Prostate gland (tissue), 2 donors: ENCODE measurements at regions not wholly inside any gene's neighbourhood (a gene's known extent, or its start where the extent isn't known, plus 50 kb on each side); places are given as distances from the start of the nearest gene placed in this dataset.

Source experiments
- POLR2AphosphoS5 ChIP-seq: sonication (generic); formaldehyde crosslinking; IDR thresholded peaks from one replicate; pipeline ENCODE4 v1.6.1; 2017; ENCODE audit warnings: antibody characterized with exemption
- TF ChIP-seq, protein P1 (sequence below), 4 experiments: fragments of 200-600 bp in 2 of 4; fragments of 450-650 bp in 2 of 4; sonication (generic) in 2 of 4; IDR thresholded peaks; 1 replicate in 3 of 4; 2 replicates in 1 of 4; pipeline ENCODE4 v1.5.1; 2016 to 2019; ENCODE audit warnings: antibody characterized with exemption in 4 of 4, mild to moderate bottlenecking in 2 of 4, moderate library complexity in 2 of 4

DNA sequence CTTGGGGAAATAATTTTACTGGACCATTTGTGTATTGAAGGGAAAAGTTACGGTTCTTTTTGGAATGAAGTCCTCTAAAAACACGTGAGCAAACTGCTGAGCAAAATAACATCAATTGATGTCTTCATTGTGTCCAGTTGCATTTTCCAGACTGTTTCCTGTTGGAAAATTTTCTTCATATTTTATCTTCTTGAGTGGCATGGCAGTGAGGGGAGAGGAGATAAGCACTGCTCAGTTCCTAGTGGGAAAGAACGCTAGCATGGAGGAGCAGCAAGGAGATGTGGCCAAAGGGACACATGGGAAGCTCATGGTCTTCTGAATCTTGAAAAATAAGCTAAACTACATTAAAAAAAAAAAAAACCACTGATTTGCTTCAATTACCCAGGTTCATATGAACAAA lies 776.0 kb downstream of the TFAP2A start:
- TF ChIP-seq, protein P1, sequence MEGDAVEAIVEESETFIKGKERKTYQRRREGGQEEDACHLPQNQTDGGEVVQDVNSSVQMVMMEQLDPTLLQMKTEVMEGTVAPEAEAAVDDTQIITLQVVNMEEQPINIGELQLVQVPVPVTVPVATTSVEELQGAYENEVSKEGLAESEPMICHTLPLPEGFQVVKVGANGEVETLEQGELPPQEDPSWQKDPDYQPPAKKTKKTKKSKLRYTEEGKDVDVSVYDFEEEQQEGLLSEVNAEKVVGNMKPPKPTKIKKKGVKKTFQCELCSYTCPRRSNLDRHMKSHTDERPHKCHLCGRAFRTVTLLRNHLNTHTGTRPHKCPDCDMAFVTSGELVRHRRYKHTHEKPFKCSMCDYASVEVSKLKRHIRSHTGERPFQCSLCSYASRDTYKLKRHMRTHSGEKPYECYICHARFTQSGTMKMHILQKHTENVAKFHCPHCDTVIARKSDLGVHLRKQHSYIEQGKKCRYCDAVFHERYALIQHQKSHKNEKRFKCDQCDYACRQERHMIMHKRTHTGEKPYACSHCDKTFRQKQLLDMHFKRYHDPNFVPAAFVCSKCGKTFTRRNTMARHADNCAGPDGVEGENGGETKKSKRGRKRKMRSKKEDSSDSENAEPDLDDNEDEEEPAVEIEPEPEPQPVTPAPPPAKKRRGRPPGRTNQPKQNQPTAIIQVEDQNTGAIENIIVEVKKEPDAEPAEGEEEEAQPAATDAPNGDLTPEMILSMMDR (IDR thresholded peaks at IDR 0.05), result no peak
- no peak for TF ChIP-seq POLR2AphosphoS5
